ENCODE measurements at regions not wholly inside any gene's neighbourhood (a gene's known extent, or its start where the extent isn't known, plus 50 kb on each side); places are given as distances from the start of the nearest gene placed in this dataset.

DNA sequence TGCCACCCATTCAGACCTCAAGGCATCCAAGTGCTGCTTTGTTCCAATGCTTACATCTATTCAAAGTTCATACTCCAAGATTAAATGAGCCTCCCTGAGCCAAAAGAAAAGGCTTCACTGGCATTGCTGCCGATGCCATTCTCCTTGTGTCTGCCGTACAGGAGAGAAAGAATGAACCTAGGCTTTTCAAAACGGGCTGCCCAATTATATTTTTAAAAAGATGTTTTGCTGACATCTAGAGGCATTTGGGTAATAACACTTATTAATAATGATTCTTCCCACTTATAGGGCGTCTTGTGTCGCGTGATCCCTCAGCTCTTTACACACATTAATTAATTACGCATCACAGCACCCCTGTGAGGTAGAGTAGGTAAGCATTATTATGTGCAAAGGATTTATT lies 545.6 kb downstream of the PKHD1 start:
- Histone ChIP-seq H4K20me1 (ENCODE audit: insufficient read depth, low read length) (no peaks in the 10 kb centered on the region), H3K36me3 (replicated peaks in 1 of 2; ENCODE audit: control insufficient read depth in 1 of 2, insufficient read depth in 2 of 2, low read length in 2 of 2) (no peaks in the 10 kb centered on the region), H3K27ac (ENCODE audit: extremely low read length, insufficient read depth, low read length) (no peak overlapping the region), H2AFZ (ENCODE audit: low read length) (no peak overlapping the region), H3K4me1 (ENCODE audit: insufficient read depth, low read length) (no peaks in the 10 kb centered on the region), H3K27me3 (ENCODE audit: control insufficient read depth in 1 of 2, insufficient read depth in 2 of 2, low read length in 2 of 2) (no peaks in the 10 kb centered on the region; a peak in 1 of 5 replicates), H3K9ac (ENCODE audit: insufficient read depth, low read depth, low read length) (no peak overlapping the region), H3K4me3 (replicated peaks in 1 of 3; ENCODE audit: insufficient read depth in 1 of 3, low read depth in 2 of 3, low read length in 3 of 3) (no peak overlapping the region), H3K9me3 (ENCODE audit: low read length) (no peaks in the 10 kb centered on the region), H3K4me2 (ENCODE audit: low read depth, low read length) (no peak overlapping the region), H3K79me2 (ENCODE audit: insufficient read depth, low read length) (no peaks in the 10 kb centered on the region)
- TF ChIP-seq, protein P1, sequence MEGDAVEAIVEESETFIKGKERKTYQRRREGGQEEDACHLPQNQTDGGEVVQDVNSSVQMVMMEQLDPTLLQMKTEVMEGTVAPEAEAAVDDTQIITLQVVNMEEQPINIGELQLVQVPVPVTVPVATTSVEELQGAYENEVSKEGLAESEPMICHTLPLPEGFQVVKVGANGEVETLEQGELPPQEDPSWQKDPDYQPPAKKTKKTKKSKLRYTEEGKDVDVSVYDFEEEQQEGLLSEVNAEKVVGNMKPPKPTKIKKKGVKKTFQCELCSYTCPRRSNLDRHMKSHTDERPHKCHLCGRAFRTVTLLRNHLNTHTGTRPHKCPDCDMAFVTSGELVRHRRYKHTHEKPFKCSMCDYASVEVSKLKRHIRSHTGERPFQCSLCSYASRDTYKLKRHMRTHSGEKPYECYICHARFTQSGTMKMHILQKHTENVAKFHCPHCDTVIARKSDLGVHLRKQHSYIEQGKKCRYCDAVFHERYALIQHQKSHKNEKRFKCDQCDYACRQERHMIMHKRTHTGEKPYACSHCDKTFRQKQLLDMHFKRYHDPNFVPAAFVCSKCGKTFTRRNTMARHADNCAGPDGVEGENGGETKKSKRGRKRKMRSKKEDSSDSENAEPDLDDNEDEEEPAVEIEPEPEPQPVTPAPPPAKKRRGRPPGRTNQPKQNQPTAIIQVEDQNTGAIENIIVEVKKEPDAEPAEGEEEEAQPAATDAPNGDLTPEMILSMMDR (CRISPR knock-in tag; IDR thresholded peaks at IDR 0.05): peak; percentile 27; the same call in 1 of the 2 replicates
- TF ChIP-seq STAG1 (CRISPR knock-in tag; IDR thresholded peaks at IDR 0.05) (peak; percentile 38; the same call in 1 of the 2 replicates), ZNF766 (CRISPR knock-in tag; IDR thresholded peaks at IDR 0.05; ENCODE audit: borderline replicate concordance) (no peak)
- TF ChIP-seq, protein P2, sequence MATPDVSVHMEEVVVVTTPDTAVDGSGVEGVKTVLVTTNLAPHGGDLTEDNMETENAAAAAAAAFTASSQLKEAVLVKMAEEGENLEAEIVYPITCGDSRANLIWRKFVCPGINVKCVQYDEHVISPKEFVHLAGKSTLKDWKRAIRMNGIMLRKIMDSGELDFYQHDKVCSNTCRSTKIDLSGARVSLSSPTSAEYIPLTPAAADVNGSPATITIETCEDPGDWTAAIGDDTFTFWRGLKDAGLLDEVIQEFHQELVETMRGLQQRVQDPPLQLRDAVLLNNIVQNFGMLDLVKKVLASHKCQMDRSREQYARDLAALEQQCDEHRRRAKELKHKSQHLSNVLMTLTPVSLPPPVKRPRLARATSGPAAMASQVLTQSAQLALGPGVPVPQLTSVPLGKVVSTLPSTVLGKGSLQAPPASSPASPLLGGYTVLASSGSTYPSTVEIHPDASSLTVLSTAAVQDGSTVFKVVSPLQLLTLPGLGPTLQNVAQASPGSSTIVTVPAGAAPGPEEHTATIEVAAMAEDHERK (CRISPR knock-in tag; IDR thresholded peaks at IDR 0.05; ENCODE audit: low read depth): no peak
- no peak for DNase-seq (ENCODE audit: low spot score)
- BruUV-seq (replicated peaks): no TSS peak
- intact Hi-C loops (cut with micrococcal nuclease; ENCODE audit: unreplicated experiment) (loop anchor here (2.0 kb wide), 1 partner anchor 727 kb away; no protein-coding TSS in a partner anchor), in situ Hi-C loops (cut with HindIII; ENCODE audit: extremely low pct_ligation_motif_present, low pct_unique_long_range_greater_than_20kb) (no loop called here)
- ATAC-seq: no peak
- whole genome bisulfite sequencing (ENCODE audit: low lambda C conversion rate): 18% methylated on average over 7 of the region's 7 CpGs
- ChIA-PET POLR2A (no interaction called here), CTCF (ENCODE audit: low intra/inter-chr PET ratio, low total read pairs) (interaction anchor here (1.0 kb wide), 1 partner anchor 726 kb away, joined by 5 read pairs; no protein-coding TSS in a partner anchor)
- no peak for FAIRE-seq

DNA sequence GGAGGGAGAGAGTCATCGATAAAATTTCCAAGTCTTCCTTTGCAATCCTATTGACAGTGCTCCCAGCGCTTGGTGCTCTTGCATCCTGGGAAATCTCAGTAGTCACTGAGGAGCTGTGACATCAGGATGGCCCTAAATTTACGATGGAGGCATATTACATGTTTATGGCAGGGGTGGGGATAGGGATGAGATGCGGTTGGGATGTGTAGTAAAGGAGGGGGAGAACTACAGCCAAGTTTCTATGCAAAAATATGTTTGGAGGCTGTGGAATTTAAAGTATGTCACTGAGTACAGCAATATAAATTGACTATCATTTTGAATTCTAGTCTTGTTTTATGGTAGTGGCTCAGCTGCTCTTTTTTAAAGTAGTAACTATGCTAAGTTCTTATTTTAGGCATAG lies 544.9 kb downstream of the PKHD1 start:
- Histone ChIP-seq H3K4me2 (ENCODE audit: low read depth, low read length) (no peak overlapping the region), H3K36me3 (replicated peaks in 1 of 2; ENCODE audit: control insufficient read depth in 1 of 2, insufficient read depth in 2 of 2, low read length in 2 of 2) (no peaks in the 10 kb centered on the region), H3K9ac (ENCODE audit: insufficient read depth, low read depth, low read length) (no peak overlapping the region), H3K27ac (ENCODE audit: extremely low read length, insufficient read depth, low read length) (no peak overlapping the region), H3K27me3 (ENCODE audit: control insufficient read depth in 1 of 2, insufficient read depth in 2 of 2, low read length in 2 of 2) (no peaks in the 10 kb centered on the region; a peak in 1 of 5 replicates), H2AFZ (ENCODE audit: low read length) (no peak overlapping the region), H3K4me3 (replicated peaks in 1 of 3; ENCODE audit: insufficient read depth in 1 of 3, low read depth in 2 of 3, low read length in 3 of 3) (no peak overlapping the region), H3K79me2 (ENCODE audit: insufficient read depth, low read length) (no peaks in the 10 kb centered on the region), H3K4me1 (ENCODE audit: insufficient read depth, low read length) (no peaks in the 10 kb centered on the region), H3K9me3 (ENCODE audit: low read length) (no peaks in the 10 kb centered on the region), H4K20me1 (ENCODE audit: insufficient read depth, low read length) (no peaks in the 10 kb centered on the region)
- 34% methylated on average over 4 of the region's 4 CpGs for WGBS (ENCODE audit: low lambda C conversion rate)
- no TSS peak for BruUV-seq (replicated peaks)
- ATAC-seq (no peak), FAIRE-seq (no peak), DNase-seq (ENCODE audit: low spot score) (no peak)
- CTCF ChIA-PET (ENCODE audit: low intra/inter-chr PET ratio, low total read pairs): interaction anchor here (1.0 kb wide), 1 partner anchor 726 kb away, joined by 5 read pairs; no protein-coding TSS in a partner anchor
- in situ Hi-C loops (cut with HindIII; ENCODE audit: extremely low pct_ligation_motif_present, low pct_unique_long_range_greater_than_20kb): no loop called here
- POLR2A ChIA-PET: no interaction called here
- intact Hi-C loops (cut with micrococcal nuclease; ENCODE audit: unreplicated experiment): loop anchor here (2.0 kb wide), 1 partner anchor 728 kb away; no protein-coding TSS in a partner anchor
- no peak for TF ChIP-seq AKNA (CRISPR knock-in tag; IDR thresholded peaks at IDR 0.05; ENCODE audit: borderline replicate concordance)
- no peak for TF ChIP-seq PHF21A (CRISPR knock-in tag; IDR thresholded peaks at IDR 0.05)
- TF ChIP-seq, protein P3, sequence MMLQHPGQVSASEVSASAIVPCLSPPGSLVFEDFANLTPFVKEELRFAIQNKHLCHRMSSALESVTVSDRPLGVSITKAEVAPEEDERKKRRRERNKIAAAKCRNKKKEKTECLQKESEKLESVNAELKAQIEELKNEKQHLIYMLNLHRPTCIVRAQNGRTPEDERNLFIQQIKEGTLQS (CRISPR knock-in tag; IDR thresholded peaks at IDR 0.05): no peak
- TF ChIP-seq ZBTB42 (CRISPR knock-in tag; IDR thresholded peaks at IDR 0.05): no peak
